ENCODE measurements at regions not wholly inside any gene's neighbourhood (a gene's known extent, or its start where the extent isn't known, plus 50 kb on each side); places are given as distances from the start of the nearest gene placed in this dataset.

DNA sequence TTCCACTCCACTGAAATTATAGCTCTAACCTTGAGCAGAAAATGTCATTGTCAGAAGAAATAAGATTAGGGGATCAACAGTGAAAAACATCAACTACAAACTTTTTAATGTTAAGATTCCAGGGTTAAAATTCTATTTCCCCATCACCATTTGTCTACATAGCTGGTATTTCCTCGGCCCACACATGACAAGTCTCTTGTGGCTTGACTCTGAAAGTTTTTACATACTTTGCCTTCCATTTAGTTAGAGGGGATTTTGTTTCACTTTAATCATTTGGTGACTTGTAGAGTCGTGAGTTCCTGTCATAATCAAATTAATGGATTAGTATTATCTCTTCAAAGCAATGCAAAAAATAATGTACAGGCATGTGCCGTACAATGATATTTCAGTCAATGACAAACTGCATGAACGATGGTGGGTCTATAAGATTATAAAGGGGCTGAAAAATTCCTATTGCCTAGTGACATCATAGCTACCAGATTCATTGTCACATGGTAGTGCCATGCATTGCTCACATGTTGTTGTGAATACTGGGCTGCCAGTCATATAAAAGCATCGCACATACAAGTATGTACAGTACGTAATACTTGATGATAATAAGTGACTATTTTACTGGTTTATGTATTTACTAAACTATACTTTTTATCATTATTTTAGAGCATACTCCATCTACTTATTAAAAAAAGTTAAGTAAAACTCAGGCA is 72.0 kb downstream of the ING2 start:
- no TSS peak for BruUV-seq (replicated peaks)
- no peaks in the 10 kb centered on the region for H3K4me1 ChIP-seq (ENCODE audit: control insufficient read depth, extremely low read depth, insufficient read depth, low read length)
- no peaks in the 10 kb centered on the region for H3K27me3 ChIP-seq (ENCODE audit: control insufficient read depth in 2 of 2, insufficient read depth in 2 of 2, low read length in 2 of 2)
- H4K20me1 ChIP-seq (replicated peaks; ENCODE audit: control insufficient read depth, extremely low read depth, insufficient read depth, low read length) = no peaks in the 10 kb centered on the region
- no peak overlapping the region for H3K4me2 ChIP-seq (ENCODE audit: insufficient read depth, low read length)
- no peak for FAIRE-seq
- dilution Hi-C loops (cut with MboI; ENCODE audit: extremely low pct_ligation_motif_present, low sequenced_read_pairs) (no loop called here), intact Hi-C loops (cut with micrococcal nuclease) (no loop called here)
- no peak for DNase-seq (ENCODE audit: low read depth, low spot score)
- no peak for TF ChIP-seq FOS (IDR thresholded peaks at IDR 0.05; ENCODE audit: borderline replicate concordance, insufficient read depth, low read length)
- no peak for TF ChIP-seq POLR2AphosphoS5 (IDR thresholded peaks at IDR 0.05; ENCODE audit: insufficient read depth, low read depth, low read length)
- no peak for TF ChIP-seq POLR2A (IDR thresholded peaks at IDR 0.05; ENCODE audit: low read depth, low read length)
- TF ChIP-seq CTCF (IDR thresholded peaks at IDR 0.05; ENCODE audit: extremely low read depth in 1 of 2, insufficient read depth in 1 of 2, low read depth in 1 of 2, low read length in 2 of 2) = no peak
- no peak for TF ChIP-seq JUN (IDR thresholded peaks at IDR 0.05; ENCODE audit: borderline replicate concordance, insufficient read depth, insufficient read length, low read depth)
- H3K9me3 ChIP-seq (replicated peaks; ENCODE audit: control insufficient read depth, insufficient read depth, low read length) = no peaks in the 10 kb centered on the region
- no peak overlapping the region for H3K9ac ChIP-seq (replicated peaks; ENCODE audit: extremely low read depth, insufficient read depth, low read length)
- no peaks in the 10 kb centered on the region for H3K9me1 ChIP-seq (replicated peaks; ENCODE audit: control insufficient read depth, extremely low read depth, insufficient read depth, low read length)
- no peak overlapping the region for H3K4me3 ChIP-seq (replicated peaks in 1 of 3; ENCODE audit: insufficient read depth in 1 of 3, low read depth in 1 of 3, low read length in 3 of 3)
- no peak overlapping the region for H3K27ac ChIP-seq (ENCODE audit: insufficient read depth, low read depth, low read length)
- ChIA-PET POLR2A (no interaction called here), CTCF (interaction anchor here (0.9 kb wide), 1 partner anchor 13 kb away, joined by 3 read pairs; no protein-coding TSS in a partner anchor)
- H3K79me2 ChIP-seq (ENCODE audit: control insufficient read depth, insufficient read depth, low read length) = no peaks in the 10 kb centered on the region
- no peak overlapping the region for H2AFZ ChIP-seq (ENCODE audit: low read depth, low read length)
- no peaks in the 10 kb centered on the region for H3K36me3 ChIP-seq (ENCODE audit: control insufficient read depth in 2 of 2, extremely low read depth in 1 of 2, insufficient read depth in 2 of 2, low read length in 2 of 2)

- Histone ChIP-seq H3K9me3 (replicated peaks; ENCODE audit: control insufficient read depth, insufficient read depth, low read length) (no peaks in the 10 kb centered on the region), H3K9me1 (replicated peaks; ENCODE audit: control insufficient read depth, extremely low read depth, insufficient read depth, low read length) (no peaks in the 10 kb centered on the region), H3K36me3 (ENCODE audit: control insufficient read depth in 2 of 2, extremely low read depth in 1 of 2, insufficient read depth in 2 of 2, low read length in 2 of 2) (no peaks in the 10 kb centered on the region), H3K4me1 (ENCODE audit: control insufficient read depth, extremely low read depth, insufficient read depth, low read length) (no peaks in the 10 kb centered on the region), H3K27me3 (ENCODE audit: control insufficient read depth in 2 of 2, insufficient read depth in 2 of 2, low read length in 2 of 2) (no peaks in the 10 kb centered on the region), H2AFZ (ENCODE audit: low read depth, low read length) (no peak overlapping the region), H3K4me2 (ENCODE audit: insufficient read depth, low read length) (no peak overlapping the region), H3K27ac (ENCODE audit: insufficient read depth, low read depth, low read length) (no peak overlapping the region), H3K4me3 (replicated peaks in 1 of 3; ENCODE audit: insufficient read depth in 1 of 3, low read depth in 1 of 3, low read length in 3 of 3) (no peak overlapping the region), H4K20me1 (replicated peaks; ENCODE audit: control insufficient read depth, extremely low read depth, insufficient read depth, low read length) (no peaks in the 10 kb centered on the region), H3K9ac (replicated peaks; ENCODE audit: extremely low read depth, insufficient read depth, low read length) (no peak overlapping the region), H3K79me2 (ENCODE audit: control insufficient read depth, insufficient read depth, low read length) (no peaks in the 10 kb centered on the region)
- FAIRE-seq (no peak), DNase-seq (ENCODE audit: low read depth, low spot score) (no peak)
- POLR2A ChIA-PET = no interaction called here
- CTCF ChIA-PET = no interaction called here
- dilution Hi-C loops (cut with MboI; ENCODE audit: extremely low pct_ligation_motif_present, low sequenced_read_pairs) = no loop called here
- intact Hi-C loops (cut with micrococcal nuclease) = no loop called here
- no TSS peak for BruUV-seq (replicated peaks)
- TF ChIP-seq MYC (IDR thresholded peaks at IDR 0.05; ENCODE audit: low read depth, low read length) (no peak), GATA2 (IDR thresholded peaks at IDR 0.05; ENCODE audit: insufficient read depth, insufficient read length, low read depth, low read length) (no peak), CTCF (IDR thresholded peaks at IDR 0.05; ENCODE audit: extremely low read depth in 1 of 2, insufficient read depth in 1 of 2, low read depth in 1 of 2, low read length in 2 of 2) (no peak), MAX (IDR thresholded peaks at IDR 0.05; ENCODE audit: insufficient read depth, insufficient read length) (no peak), POLR2AphosphoS5 (IDR thresholded peaks at IDR 0.05; ENCODE audit: insufficient read depth, low read depth, low read length) (no peak), JUN (IDR thresholded peaks at IDR 0.05; ENCODE audit: borderline replicate concordance, insufficient read depth, insufficient read length, low read depth) (no peak), EZH2 (IDR thresholded peaks at IDR 0.05; ENCODE audit: borderline replicate concordance, low read depth, low read length, severe bottlenecking) (no peak)
These were observed 75.5 kb downstream of the ING2 start for GRCh38 chr4:183580370-183580769.
